ENCODE measurements at regions not wholly inside any gene's neighbourhood (a gene's known extent, or its start where the extent isn't known, plus 50 kb on each side); places are given as distances from the start of the nearest gene placed in this dataset.

- TF ChIP-seq, protein P1, sequence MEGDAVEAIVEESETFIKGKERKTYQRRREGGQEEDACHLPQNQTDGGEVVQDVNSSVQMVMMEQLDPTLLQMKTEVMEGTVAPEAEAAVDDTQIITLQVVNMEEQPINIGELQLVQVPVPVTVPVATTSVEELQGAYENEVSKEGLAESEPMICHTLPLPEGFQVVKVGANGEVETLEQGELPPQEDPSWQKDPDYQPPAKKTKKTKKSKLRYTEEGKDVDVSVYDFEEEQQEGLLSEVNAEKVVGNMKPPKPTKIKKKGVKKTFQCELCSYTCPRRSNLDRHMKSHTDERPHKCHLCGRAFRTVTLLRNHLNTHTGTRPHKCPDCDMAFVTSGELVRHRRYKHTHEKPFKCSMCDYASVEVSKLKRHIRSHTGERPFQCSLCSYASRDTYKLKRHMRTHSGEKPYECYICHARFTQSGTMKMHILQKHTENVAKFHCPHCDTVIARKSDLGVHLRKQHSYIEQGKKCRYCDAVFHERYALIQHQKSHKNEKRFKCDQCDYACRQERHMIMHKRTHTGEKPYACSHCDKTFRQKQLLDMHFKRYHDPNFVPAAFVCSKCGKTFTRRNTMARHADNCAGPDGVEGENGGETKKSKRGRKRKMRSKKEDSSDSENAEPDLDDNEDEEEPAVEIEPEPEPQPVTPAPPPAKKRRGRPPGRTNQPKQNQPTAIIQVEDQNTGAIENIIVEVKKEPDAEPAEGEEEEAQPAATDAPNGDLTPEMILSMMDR (IDR thresholded peaks at IDR 0.05) = no peak
- TF ChIP-seq POLR2A (IDR thresholded peaks at IDR 0.05) (no peak), POLR2AphosphoS5 (IDR thresholded peaks at IDR 0.05) (no peak)
Observed at GRCh38 chr2:234433201-234433600, 63.7 kb downstream of the ARL4C start.

Data from prostate gland (tissue), 2 donors.